Type B pancreatic cell (in vitro differentiated cells): ENCODE measurements at regions not wholly inside any gene's neighbourhood (a gene's known extent, or its start where the extent isn't known, plus 50 kb on each side); places are given as distances from the start of the nearest gene placed in this dataset.
A peak's percentile ranks its signal among the peaks of the same experiment; 100 is the strongest.

Source experiments
- DNase-seq: peaks from one replicate; pipeline ENCODE4 v3.0.0; 2021; ENCODE audit warnings: mixed read lengths; ENCODE audit not compliant: unreplicated experiment; ENCODE audit errors: extremely low spot score
- H3K27ac Mint-ChIP-seq: 2 replicates; pipeline ENCODE4 v1.8.0; 2021; ENCODE audit warnings: mild to moderate bottlenecking, mixed read lengths
- H3K27me3 Mint-ChIP-seq: 2 replicates; pipeline ENCODE4 v1.8.0; 2021; ENCODE audit warnings: mixed read lengths
- H3K36me3 Mint-ChIP-seq: 2 replicates; pipeline ENCODE4 v1.8.0; 2021; ENCODE audit warnings: mixed read lengths
- H3K4me1 Mint-ChIP-seq: one replicate; pipeline ENCODE4 v1.8.0; 2021; ENCODE audit warnings: mixed read lengths; ENCODE audit not compliant: unreplicated experiment
- H3K4me3 Mint-ChIP-seq: 2 replicates; pipeline ENCODE4 v1.8.0; 2021; ENCODE audit warnings: mild to moderate bottlenecking, mixed read lengths
- H3K9me3 Mint-ChIP-seq: 2 replicates; pipeline ENCODE4 v1.8.0; 2021; ENCODE audit warnings: mixed read lengths
- CTCF ChIP-seq: fragments of 200-600 bp; sonication (generic); conservative IDR thresholded peaks from 2 replicates; pipeline ENCODE4 v1.5.0; 2021; ENCODE audit warnings: antibody characterized with exemption, mild to moderate bottlenecking

GRCh38 chr14:96956464-96957239 lies 159.5 kb downstream of the VRK1 start:
- Mint-ChIP-seq H3K9me3 (peaks cover 10% of the 10 kb centered on the region), H3K4me1 (no peaks in the 10 kb centered on the region), H3K4me3 (no peak overlapping the region), H3K27me3 (peaks cover 3% of the 10 kb centered on the region), H3K27ac (no peak overlapping the region), H3K36me3 (peaks cover 4% of the 10 kb centered on the region)
- TF ChIP-seq CTCF: no peak
- no peak for DNase-seq

- Mint-ChIP-seq H3K4me1 (no peaks in the 10 kb centered on the region), H3K4me3 (no peak overlapping the region), H3K27me3 (peaks cover 3% of the 10 kb centered on the region), H3K36me3 (no peaks in the 10 kb centered on the region), H3K9me3 (peaks cover 10% of the 10 kb centered on the region), H3K27ac (no peak overlapping the region)
- TF ChIP-seq CTCF: no peak
- DNase-seq: no peak
These were observed 160.9 kb downstream of the VRK1 start for GRCh38 chr14:96958057-96958456.

- Mint-ChIP-seq H3K4me1 (no peaks in the 10 kb centered on the region), H3K27ac (no peak overlapping the region), H3K27me3 (peaks cover 3% of the 10 kb centered on the region), H3K36me3 (no peaks in the 10 kb centered on the region), H3K4me3 (no peak overlapping the region), H3K9me3 (peaks cover 10% of the 10 kb centered on the region)
- no peak for TF ChIP-seq CTCF
- no peak for DNase-seq
These were observed 162.8 kb downstream of the VRK1 start for GRCh38 chr14:96959992-96960391.

- no peaks in the 10 kb centered on the region for H3K4me1 Mint-ChIP-seq
- H3K27me3 Mint-ChIP-seq: no peaks in the 10 kb centered on the region
- no peak for DNase-seq
- H3K9me3 Mint-ChIP-seq: peaks cover 10% of the 10 kb centered on the region
- no peak for TF ChIP-seq CTCF
- no peaks in the 10 kb centered on the region for H3K36me3 Mint-ChIP-seq
- H3K4me3 Mint-ChIP-seq: no peak overlapping the region
- H3K27ac Mint-ChIP-seq: no peak overlapping the region
These were observed 163.5 kb downstream of the VRK1 start for GRCh38 chr14:96960598-96961116.

GRCh38 chr14:96961895-96962294 lies 164.7 kb downstream of the VRK1 start:
- peak overlapping the region; percentile 52 for H3K27ac Mint-ChIP-seq

More at GRCh38 chr14:96961895-96962294, 164.7 kb downstream of the VRK1 start:
- no peaks in the 10 kb centered on the region for H3K4me1 Mint-ChIP-seq
- no peak for TF ChIP-seq CTCF
- H3K9me3 Mint-ChIP-seq: peaks cover 8% of the 10 kb centered on the region
- no peak for DNase-seq
- H3K4me3 Mint-ChIP-seq: no peak overlapping the region
- no peaks in the 10 kb centered on the region for H3K27me3 Mint-ChIP-seq
- H3K36me3 Mint-ChIP-seq: no peaks in the 10 kb centered on the region
